Gastroesophageal sphincter (tissue), 4 donors: ENCODE measurements at regions not wholly inside any gene's neighbourhood (a gene's known extent, or its start where the extent isn't known, plus 50 kb on each side); places are given as distances from the start of the nearest gene placed in this dataset.

ENCODE experiments used
- ATAC-seq: fragments of 150-250 bp; one replicate; pipeline ENCODE4 v1.9.1; 2016; ENCODE audit warnings: mild to moderate bottlenecking, moderate library complexity
- H3K27ac ChIP-seq, 4 donors: fragments of 200-600 bp; sonication (generic) in 3 of 4; 1 replicate in 3 of 4; 2 replicates in 1 of 4; pipeline ENCODE4 v1.5.1; 2016 to 2019
- H3K27me3 ChIP-seq: fragments of 200-600 bp; sonication (generic); one replicate; pipeline ENCODE4 v1.5.1; 2019
- H3K36me3 ChIP-seq, 2 donors: fragments of 200-600 bp; sonication (generic); one replicate each; pipeline ENCODE4 v1.5.1; 2019; ENCODE audit warnings: control low read depth in 1 of 2
- H3K4me1 ChIP-seq, 3 donors: fragments of 200-600 bp; sonication (generic); 1 replicate in 2 of 3; 2 replicates in 1 of 3; pipeline ENCODE4 v1.5.1; 2016 to 2019; ENCODE audit warnings: control low read depth in 2 of 3
- H3K4me3 ChIP-seq, 2 donors: fragments of 200-600 bp; sonication (generic); one replicate each; pipeline ENCODE4 v1.5.1; 2019; ENCODE audit warnings: mild to moderate bottlenecking in 1 of 2, moderate library complexity in 1 of 2
- H3K9me3 ChIP-seq, 3 donors: fragments of 200-600 bp; sonication (generic); one replicate each; pipeline ENCODE4 v1.5.1; 2017 to 2019; ENCODE audit warnings: control low read depth in 2 of 3
- CTCF ChIP-seq, 4 experiments: fragments of 200-600 bp in 2 of 4; fragments of 450-650 bp in 2 of 4; sonication (generic) in 1 of 4; IDR thresholded peaks; one replicate each; pipeline ENCODE4 v1.5.1; 2017 to 2019; ENCODE audit warnings: antibody characterized with exemption in 4 of 4, mild to moderate bottlenecking in 2 of 4, moderate library complexity in 2 of 4
- EP300 ChIP-seq: sonication (generic); formaldehyde crosslinking; IDR thresholded peaks from one replicate; pipeline ENCODE4 v1.6.1; 2017; ENCODE audit warnings: antibody characterized with exemption, mild to moderate bottlenecking
- POLR2A ChIP-seq, 2 donors: fragments of 450-650 bp; IDR thresholded peaks; one replicate each; pipeline ENCODE4 v1.6.1; 2017; ENCODE audit warnings: antibody characterized with exemption in 2 of 2, mild to moderate bottlenecking in 2 of 2, moderate library complexity in 1 of 2
- POLR2AphosphoS5 ChIP-seq: sonication (generic); formaldehyde crosslinking; IDR thresholded peaks from one replicate; pipeline ENCODE4 v1.6.1; 2017; ENCODE audit warnings: antibody characterized with exemption
- WGBS, 2 donors: methylation state at CpG; one replicate each; pipeline ENCODE4 v1.1.5; 2018; ENCODE audit warnings: low coverage in 1 of 2; 5-methylcytosine and 5-hydroxymethylcytosine counted together

GRCh38 chr1:189605226-189605625 lies 872.4 kb downstream of the BRINP3 start:
- no peaks in the 10 kb centered on the region for H3K36me3 ChIP-seq
- TF ChIP-seq CTCF (IDR thresholded peaks at IDR 0.05) (no peak), POLR2AphosphoS5 (no peak), POLR2A (IDR thresholded peaks at IDR 0.05) (no peak), EP300 (no peak)
- peaks cover 0 to 4% (median 0%) of the 10 kb centered on the region in 3 donors for H3K9me3 ChIP-seq
- H3K27me3 ChIP-seq, result no peaks in the 10 kb centered on the region
- no peak overlapping the region for H3K4me3 ChIP-seq
- H3K27ac ChIP-seq, result no peak overlapping the region
- WGBS, 2 donors, result 64 to 84% methylated on average over 2 of the region's 2 CpGs
- ATAC-seq, result no peak
- no peaks in the 10 kb centered on the region for H3K4me1 ChIP-seq

GRCh38 chr1:189606047-189606446 lies 871.6 kb downstream of the BRINP3 start:
- ATAC-seq, result no peak
- TF ChIP-seq CTCF (IDR thresholded peaks at IDR 0.05) (no peak), POLR2AphosphoS5 (no peak), EP300 (no peak), POLR2A (IDR thresholded peaks at IDR 0.05) (no peak)

GRCh38 chr1:189606795-189607476 lies 870.7 kb downstream of the BRINP3 start:
- no peak overlapping the region for H3K27ac ChIP-seq
- ATAC-seq, result no peak
- peaks cover 0 to 4% (median 0%) of the 10 kb centered on the region in 3 donors for H3K9me3 ChIP-seq
- H3K4me3 ChIP-seq, result no peak overlapping the region
- H3K4me1 ChIP-seq, result no peaks in the 10 kb centered on the region
- WGBS, 2 donors, result 74 to 80% methylated on average over 2 of the region's 2 CpGs
- H3K36me3 ChIP-seq, result no peaks in the 10 kb centered on the region
- H3K27me3 ChIP-seq, result no peaks in the 10 kb centered on the region
- TF ChIP-seq POLR2A (IDR thresholded peaks at IDR 0.05), result no peak
- TF ChIP-seq POLR2AphosphoS5, result no peak

More at GRCh38 chr1:189606047-189606446, 871.6 kb downstream of the BRINP3 start:
- Histone ChIP-seq H3K27ac (no peak overlapping the region), H3K4me1 (no peaks in the 10 kb centered on the region), H3K9me3 (peaks cover 0 to 4% (median 0%) of the 10 kb centered on the region in 3 donors), H3K4me3 (no peak overlapping the region), H3K27me3 (no peaks in the 10 kb centered on the region), H3K36me3 (no peaks in the 10 kb centered on the region)
- WGBS, 2 donors, result 75% methylated on average over 6 of the region's 6 CpGs

GRCh38 chr1:189607477-189608096 lies 870.1 kb downstream of the BRINP3 start:
- Histone ChIP-seq H3K9me3 (peaks cover 0 to 4% (median 0%) of the 10 kb centered on the region in 3 donors), H3K4me1 (no peaks in the 10 kb centered on the region), H3K36me3 (no peaks in the 10 kb centered on the region), H3K27ac (no peak overlapping the region), H3K4me3 (no peak overlapping the region), H3K27me3 (no peaks in the 10 kb centered on the region)
- TF ChIP-seq EP300 (no peak), POLR2AphosphoS5 (no peak), CTCF (IDR thresholded peaks at IDR 0.05) (no peak), POLR2A (IDR thresholded peaks at IDR 0.05) (no peak)
- WGBS, 2 donors, result 71 to 79% methylated on average over 1 of the region's 1 CpG
- ATAC-seq, result no peak

GRCh38 chr1:189609167-189609566 lies 868.5 kb downstream of the BRINP3 start:
- Histone ChIP-seq H3K4me1 (no peaks in the 10 kb centered on the region), H3K36me3 (no peaks in the 10 kb centered on the region), H3K4me3 (no peak overlapping the region), H3K27me3 (no peaks in the 10 kb centered on the region), H3K9me3 (peaks cover 0 to 4% (median 0%) of the 10 kb centered on the region in 3 donors), H3K27ac (no peak overlapping the region)
- ATAC-seq, result no peak
- WGBS, 2 donors, result 74 to 90% methylated on average over 2 of the region's 2 CpGs
- TF ChIP-seq EP300, result no peak

- H3K4me1 ChIP-seq, result no peaks in the 10 kb centered on the region
- no peaks in the 10 kb centered on the region for H3K9me3 ChIP-seq
- no peak for TF ChIP-seq POLR2A (IDR thresholded peaks at IDR 0.05)
- no peak for TF ChIP-seq EP300
- TF ChIP-seq POLR2AphosphoS5, result no peak
- TF ChIP-seq CTCF (IDR thresholded peaks at IDR 0.05), result no peak
- H3K4me3 ChIP-seq, result no peak overlapping the region
- H3K27ac ChIP-seq, result no peak overlapping the region
- no peaks in the 10 kb centered on the region for H3K27me3 ChIP-seq
- no peaks in the 10 kb centered on the region for H3K36me3 ChIP-seq
- no peak for ATAC-seq
- WGBS, 2 donors, result 69 to 85% methylated on average over 5 of the region's 5 CpGs
Observed at GRCh38 chr1:189616893-189617292, 860.8 kb downstream of the BRINP3 start.
